Testis (tissue), 2 donors: ENCODE measurements at regions not wholly inside any gene's neighbourhood (a gene's known extent, or its start where the extent isn't known, plus 50 kb on each side); places are given as distances from the start of the nearest gene placed in this dataset.

ENCODE experiments used
- POLR2A ChIP-seq: fragments of 450-650 bp; IDR thresholded peaks from one replicate; pipeline ENCODE4 v1.6.1; 2017; ENCODE audit warnings: antibody characterized with exemption, mild to moderate bottlenecking, moderate library complexity
- TF ChIP-seq, protein P1 (sequence below), 3 experiments: fragments of 450-650 bp in 2 of 3; fragments of 200-600 bp in 1 of 3; sonication (generic) in 1 of 3; IDR thresholded peaks; one replicate each; pipeline ENCODE4 v1.5.1; 2016 to 2019; ENCODE audit warnings: antibody characterized with exemption in 3 of 3, mild to moderate bottlenecking in 2 of 3, moderate library complexity in 1 of 3

DNA sequence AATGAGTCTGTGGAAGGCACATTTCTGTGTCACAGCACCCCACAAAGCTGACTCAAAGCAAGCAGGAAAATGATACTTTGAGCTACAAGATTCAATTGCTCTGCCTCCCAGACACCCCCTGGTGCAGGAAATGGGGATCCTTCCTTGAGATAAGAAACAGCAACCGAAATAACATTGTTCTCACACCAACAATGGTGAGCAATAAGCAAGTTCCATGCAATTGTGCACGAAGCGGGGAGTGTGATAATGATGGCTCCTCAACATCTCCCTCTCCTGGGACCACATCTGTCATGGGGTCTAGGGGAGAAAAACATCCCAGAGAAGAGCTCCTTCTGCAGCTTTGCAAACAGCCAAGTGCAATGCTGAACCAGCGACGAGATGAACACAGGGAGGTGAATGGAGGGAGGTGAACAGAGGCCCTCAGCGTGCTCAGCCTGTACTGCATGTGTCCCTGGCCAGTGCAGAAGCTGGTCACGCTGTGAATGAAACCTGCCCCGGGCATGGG is 67.7 kb downstream of the PDCL3 start:
- TF ChIP-seq, protein P1, sequence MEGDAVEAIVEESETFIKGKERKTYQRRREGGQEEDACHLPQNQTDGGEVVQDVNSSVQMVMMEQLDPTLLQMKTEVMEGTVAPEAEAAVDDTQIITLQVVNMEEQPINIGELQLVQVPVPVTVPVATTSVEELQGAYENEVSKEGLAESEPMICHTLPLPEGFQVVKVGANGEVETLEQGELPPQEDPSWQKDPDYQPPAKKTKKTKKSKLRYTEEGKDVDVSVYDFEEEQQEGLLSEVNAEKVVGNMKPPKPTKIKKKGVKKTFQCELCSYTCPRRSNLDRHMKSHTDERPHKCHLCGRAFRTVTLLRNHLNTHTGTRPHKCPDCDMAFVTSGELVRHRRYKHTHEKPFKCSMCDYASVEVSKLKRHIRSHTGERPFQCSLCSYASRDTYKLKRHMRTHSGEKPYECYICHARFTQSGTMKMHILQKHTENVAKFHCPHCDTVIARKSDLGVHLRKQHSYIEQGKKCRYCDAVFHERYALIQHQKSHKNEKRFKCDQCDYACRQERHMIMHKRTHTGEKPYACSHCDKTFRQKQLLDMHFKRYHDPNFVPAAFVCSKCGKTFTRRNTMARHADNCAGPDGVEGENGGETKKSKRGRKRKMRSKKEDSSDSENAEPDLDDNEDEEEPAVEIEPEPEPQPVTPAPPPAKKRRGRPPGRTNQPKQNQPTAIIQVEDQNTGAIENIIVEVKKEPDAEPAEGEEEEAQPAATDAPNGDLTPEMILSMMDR (IDR thresholded peaks at IDR 0.05): no peak
- no peak for TF ChIP-seq POLR2A
